Esophagus muscularis mucosa (tissue), 4 donors: ENCODE measurements at regions not wholly inside any gene's neighbourhood (a gene's known extent, or its start where the extent isn't known, plus 50 kb on each side); places are given as distances from the start of the nearest gene placed in this dataset.
"Not testable (repeated sequence)": the region's sequence is repeated elsewhere in the genome, so short reads cannot be mapped to it uniquely, and the experiment has no call there.

ENCODE experiments used
- CTCF ChIP-seq, 3 experiments: fragments of 200-600 bp in 2 of 3; fragments of 450-650 bp in 1 of 3; sonication (generic) in 2 of 3; IDR thresholded peaks; one replicate each; pipeline ENCODE4 v1.5.1; 2017 to 2019; ENCODE audit warnings: antibody characterized with exemption in 3 of 3, mild to moderate bottlenecking in 2 of 3, moderate library complexity in 1 of 3
- EP300 ChIP-seq: sonication (generic); formaldehyde crosslinking; IDR thresholded peaks from one replicate; pipeline ENCODE4 v1.6.1; 2017; ENCODE audit warnings: antibody characterized with exemption
- POLR2A ChIP-seq: fragments of 450-650 bp; IDR thresholded peaks from one replicate; pipeline ENCODE4 v1.6.1; 2017; ENCODE audit warnings: antibody characterized with exemption, moderate library complexity, mild to moderate bottlenecking, low read depth
- POLR2AphosphoS5 ChIP-seq, 2 donors: sonication (generic); formaldehyde crosslinking; IDR thresholded peaks; one replicate each; pipeline ENCODE4 v1.6.1; 2017; ENCODE audit warnings: antibody characterized with exemption in 2 of 2

- TF ChIP-seq CTCF (IDR thresholded peaks at IDR 0.05); POLR2AphosphoS5 (IDR thresholded peaks at IDR 0.05); POLR2A; EP300: not testable (repeated sequence)
Observed at GRCh38 chr17:21849030-21849429, 156.7 kb downstream of the KCNJ18 start.
